ENCODE measurements at regions not wholly inside any gene's neighbourhood (a gene's known extent, or its start where the extent isn't known, plus 50 kb on each side); places are given as distances from the start of the nearest gene placed in this dataset.

DNA sequence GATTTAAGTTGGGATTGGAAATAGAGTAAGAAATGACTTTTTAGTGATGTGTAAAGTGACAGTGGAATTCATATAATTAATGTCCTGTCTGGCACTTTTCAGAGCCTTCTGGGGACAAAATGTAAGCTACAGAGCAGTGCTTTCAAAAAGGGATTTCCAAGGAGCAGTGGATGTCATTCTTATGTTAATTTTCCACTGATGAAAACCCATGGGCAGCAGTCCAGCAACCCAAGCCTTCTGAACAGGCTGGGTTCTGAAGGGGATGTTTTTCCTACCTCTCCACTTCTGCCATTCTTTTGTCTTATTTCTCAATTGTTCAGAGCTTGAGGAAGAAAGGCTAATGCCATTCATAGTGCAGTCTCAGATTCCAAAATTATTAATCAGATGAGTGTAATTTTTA, 717.6 kb upstream of the HS3ST1 start:
- no peaks in the 10 kb centered on the region for H3K27me3 Mint-ChIP-seq
- no peak overlapping the region for H3K4me3 Mint-ChIP-seq
- Histone ChIP-seq H3K36me3 (replicated peaks in 1 of 2; ENCODE audit: control extremely low read depth in 1 of 2, control insufficient read depth in 1 of 2, extremely low read depth in 1 of 2, insufficient read depth in 2 of 2, low read length in 1 of 2) (no peaks in the 10 kb centered on the region), H3K4me2 (replicated peaks; ENCODE audit: low read depth, low read length, poor library complexity, severe bottlenecking) (no peak overlapping the region), H3K4me1 (ENCODE audit: control insufficient read depth in 2 of 2, insufficient read depth in 2 of 2, low read length in 2 of 2) (no peaks in the 10 kb centered on the region), H3K27me3 (replicated peaks in 1 of 4; ENCODE audit: control extremely low read depth in 1 of 4, control insufficient read depth in 3 of 4, insufficient read depth in 4 of 4, low read length in 3 of 4) (no peaks in the 10 kb centered on the region), H3K9me3 (ENCODE audit: control extremely low read depth in 1 of 3, control insufficient read depth in 2 of 3, insufficient read depth in 1 of 3, low read length in 2 of 3) (no peaks in the 10 kb centered on the region), H3K27ac (ENCODE audit: low read length in 2 of 2) (no peak overlapping the region), H2AFZ (ENCODE audit: insufficient read depth, low read depth, low read length, poor library complexity, severe bottlenecking) (no peak overlapping the region), H3K4me3 (ENCODE audit: control extremely low read depth in 1 of 5, extremely low read depth in 1 of 5, insufficient read depth in 1 of 5, low read depth in 2 of 5, low read length in 4 of 5) (no peak overlapping the region), H4K20me1 (ENCODE audit: control insufficient read depth, insufficient read depth, low read length, poor library complexity, severe bottlenecking) (no peaks in the 10 kb centered on the region), H3K79me2 (ENCODE audit: control insufficient read depth, insufficient read depth, low read length) (no peaks in the 10 kb centered on the region), H3K9ac (ENCODE audit: low read length) (no peak overlapping the region)
- ATAC-seq (ENCODE audit: low read depth) (no peak), DNase-seq (no peak)
- peaks cover 9% of the 10 kb centered on the region for H3K9me3 Mint-ChIP-seq (ENCODE audit: insufficient read depth)
- TF ChIP-seq, protein P1, sequence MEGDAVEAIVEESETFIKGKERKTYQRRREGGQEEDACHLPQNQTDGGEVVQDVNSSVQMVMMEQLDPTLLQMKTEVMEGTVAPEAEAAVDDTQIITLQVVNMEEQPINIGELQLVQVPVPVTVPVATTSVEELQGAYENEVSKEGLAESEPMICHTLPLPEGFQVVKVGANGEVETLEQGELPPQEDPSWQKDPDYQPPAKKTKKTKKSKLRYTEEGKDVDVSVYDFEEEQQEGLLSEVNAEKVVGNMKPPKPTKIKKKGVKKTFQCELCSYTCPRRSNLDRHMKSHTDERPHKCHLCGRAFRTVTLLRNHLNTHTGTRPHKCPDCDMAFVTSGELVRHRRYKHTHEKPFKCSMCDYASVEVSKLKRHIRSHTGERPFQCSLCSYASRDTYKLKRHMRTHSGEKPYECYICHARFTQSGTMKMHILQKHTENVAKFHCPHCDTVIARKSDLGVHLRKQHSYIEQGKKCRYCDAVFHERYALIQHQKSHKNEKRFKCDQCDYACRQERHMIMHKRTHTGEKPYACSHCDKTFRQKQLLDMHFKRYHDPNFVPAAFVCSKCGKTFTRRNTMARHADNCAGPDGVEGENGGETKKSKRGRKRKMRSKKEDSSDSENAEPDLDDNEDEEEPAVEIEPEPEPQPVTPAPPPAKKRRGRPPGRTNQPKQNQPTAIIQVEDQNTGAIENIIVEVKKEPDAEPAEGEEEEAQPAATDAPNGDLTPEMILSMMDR (IDR thresholded peaks at IDR 0.05) = no peak
- TF ChIP-seq EZH2 (IDR thresholded peaks at IDR 0.05; ENCODE audit: borderline replicate concordance, insufficient read depth, low read depth, low read length, poor library complexity, severe bottlenecking) = no peak
- intact Hi-C loops (cut with micrococcal nuclease) = no loop called here
- POLR2A ChIA-PET = no interaction called here
- CTCF ChIA-PET = no interaction called here
- H3K27ac Mint-ChIP-seq = no peak overlapping the region
- H3K4me1 Mint-ChIP-seq = no peaks in the 10 kb centered on the region

DNA sequence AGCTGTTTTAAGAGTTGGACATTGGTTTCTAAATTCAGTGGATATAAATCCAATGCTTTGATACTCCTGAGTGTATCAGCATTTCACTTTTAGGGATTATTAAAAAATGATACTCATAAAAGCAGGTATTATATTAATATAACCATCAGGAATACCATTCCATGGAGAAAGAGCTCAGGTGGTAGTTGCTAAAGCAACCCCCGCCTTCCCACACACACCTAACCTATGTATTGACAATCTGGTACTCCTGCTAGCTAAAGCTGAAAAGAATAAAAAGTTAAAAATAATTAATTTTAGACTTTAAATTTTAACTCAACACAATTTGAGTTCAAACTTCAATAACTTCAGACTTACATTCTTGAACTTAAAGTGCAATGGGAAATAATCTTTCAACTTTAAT, 717.1 kb upstream of the HS3ST1 start:
- POLR2A ChIA-PET = no interaction called here

More for the DNA sequence above, 717.1 kb upstream of the HS3ST1 start:
- H3K4me1 Mint-ChIP-seq = no peaks in the 10 kb centered on the region
- no peak overlapping the region for H3K4me2 ChIP-seq (replicated peaks; ENCODE audit: low read depth, low read length, poor library complexity, severe bottlenecking)
- no peaks in the 10 kb centered on the region for H3K36me3 ChIP-seq (replicated peaks in 1 of 2; ENCODE audit: control extremely low read depth in 1 of 2, control insufficient read depth in 1 of 2, extremely low read depth in 1 of 2, insufficient read depth in 2 of 2, low read length in 1 of 2)
- ATAC-seq (ENCODE audit: low read depth) (no peak), DNase-seq (no peak)
- no peaks in the 10 kb centered on the region for H3K27me3 ChIP-seq (replicated peaks in 1 of 4; ENCODE audit: control extremely low read depth in 1 of 4, control insufficient read depth in 3 of 4, insufficient read depth in 4 of 4, low read length in 3 of 4)
- H3K27ac ChIP-seq (ENCODE audit: low read length in 2 of 2) = no peak overlapping the region
- no CpG with 5 or more reads among the region's 1 CpG for WGBS (ENCODE audit: insufficient coverage)
- H3K4me1 ChIP-seq (ENCODE audit: control insufficient read depth in 2 of 2, insufficient read depth in 2 of 2, low read length in 2 of 2) = no peaks in the 10 kb centered on the region
- peaks cover 6% of the 10 kb centered on the region for H3K9me3 Mint-ChIP-seq (ENCODE audit: insufficient read depth)
- H4K20me1 ChIP-seq (ENCODE audit: control insufficient read depth, insufficient read depth, low read length, poor library complexity, severe bottlenecking) = no peaks in the 10 kb centered on the region
- no peaks in the 10 kb centered on the region for H3K9me3 ChIP-seq (ENCODE audit: control extremely low read depth in 1 of 3, control insufficient read depth in 2 of 3, insufficient read depth in 1 of 3, low read length in 2 of 3)
- no peak overlapping the region for H3K9ac ChIP-seq (ENCODE audit: low read length)
- no peak overlapping the region for H3K4me3 ChIP-seq (ENCODE audit: control extremely low read depth in 1 of 5, extremely low read depth in 1 of 5, insufficient read depth in 1 of 5, low read depth in 2 of 5, low read length in 4 of 5)
- H3K27ac Mint-ChIP-seq = no peak overlapping the region
- CTCF ChIA-PET = no interaction called here
- intact Hi-C loops (cut with micrococcal nuclease) = no loop called here
- no peaks in the 10 kb centered on the region for H3K27me3 Mint-ChIP-seq
- TF ChIP-seq EZH2 (IDR thresholded peaks at IDR 0.05; ENCODE audit: borderline replicate concordance, insufficient read depth, low read depth, low read length, poor library complexity, severe bottlenecking) = no peak
- TF ChIP-seq, protein P1 (IDR thresholded peaks at IDR 0.05) = no peak
- no peak overlapping the region for H2AFZ ChIP-seq (ENCODE audit: insufficient read depth, low read depth, low read length, poor library complexity, severe bottlenecking)
- H3K4me3 Mint-ChIP-seq = no peak overlapping the region
- H3K79me2 ChIP-seq (ENCODE audit: control insufficient read depth, insufficient read depth, low read length) = no peaks in the 10 kb centered on the region

Data from B cell (primary cell).